Panc1 (cell line): ENCODE measurements at regions not wholly inside any gene's neighbourhood (a gene's known extent, or its start where the extent isn't known, plus 50 kb on each side); places are given as distances from the start of the nearest gene placed in this dataset.

Source experiments
- CTCF ChIP-seq: fragments of 450-650 bp; IDR thresholded peaks from 2 replicates; pipeline ENCODE4 v1.5.1; 2017; ENCODE audit warnings: mild to moderate bottlenecking
- SIN3A ChIP-seq: IDR thresholded peaks from 2 replicates; pipeline ENCODE4 v1.6.1; 2012; ENCODE audit warnings: low read depth, mild to moderate bottlenecking, low read length, moderate library complexity, borderline replicate concordance; ENCODE audit not compliant: insufficient read depth
- TF ChIP-seq, protein P1 (sequence below), 2 experiments: IDR thresholded peaks; 2 replicates each; pipeline ENCODE4 v1.6.1; 2011 to 2012; ENCODE audit warnings: low read depth in 2 of 2, control low read depth in 1 of 2, low read length in 1 of 2, mild to moderate bottlenecking in 1 of 2, moderate library complexity in 1 of 2; ENCODE audit not compliant: insufficient read depth in 1 of 2

GRCh38 chr15:92247649-92248242 is 145.9 kb upstream of the ST8SIA2 start:
- TF ChIP-seq CTCF (no peak), SIN3A (no peak)
- TF ChIP-seq, protein P1, sequence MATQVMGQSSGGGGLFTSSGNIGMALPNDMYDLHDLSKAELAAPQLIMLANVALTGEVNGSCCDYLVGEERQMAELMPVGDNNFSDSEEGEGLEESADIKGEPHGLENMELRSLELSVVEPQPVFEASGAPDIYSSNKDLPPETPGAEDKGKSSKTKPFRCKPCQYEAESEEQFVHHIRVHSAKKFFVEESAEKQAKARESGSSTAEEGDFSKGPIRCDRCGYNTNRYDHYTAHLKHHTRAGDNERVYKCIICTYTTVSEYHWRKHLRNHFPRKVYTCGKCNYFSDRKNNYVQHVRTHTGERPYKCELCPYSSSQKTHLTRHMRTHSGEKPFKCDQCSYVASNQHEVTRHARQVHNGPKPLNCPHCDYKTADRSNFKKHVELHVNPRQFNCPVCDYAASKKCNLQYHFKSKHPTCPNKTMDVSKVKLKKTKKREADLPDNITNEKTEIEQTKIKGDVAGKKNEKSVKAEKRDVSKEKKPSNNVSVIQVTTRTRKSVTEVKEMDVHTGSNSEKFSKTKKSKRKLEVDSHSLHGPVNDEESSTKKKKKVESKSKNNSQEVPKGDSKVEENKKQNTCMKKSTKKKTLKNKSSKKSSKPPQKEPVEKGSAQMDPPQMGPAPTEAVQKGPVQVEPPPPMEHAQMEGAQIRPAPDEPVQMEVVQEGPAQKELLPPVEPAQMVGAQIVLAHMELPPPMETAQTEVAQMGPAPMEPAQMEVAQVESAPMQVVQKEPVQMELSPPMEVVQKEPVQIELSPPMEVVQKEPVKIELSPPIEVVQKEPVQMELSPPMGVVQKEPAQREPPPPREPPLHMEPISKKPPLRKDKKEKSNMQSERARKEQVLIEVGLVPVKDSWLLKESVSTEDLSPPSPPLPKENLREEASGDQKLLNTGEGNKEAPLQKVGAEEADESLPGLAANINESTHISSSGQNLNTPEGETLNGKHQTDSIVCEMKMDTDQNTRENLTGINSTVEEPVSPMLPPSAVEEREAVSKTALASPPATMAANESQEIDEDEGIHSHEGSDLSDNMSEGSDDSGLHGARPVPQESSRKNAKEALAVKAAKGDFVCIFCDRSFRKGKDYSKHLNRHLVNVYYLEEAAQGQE (IDR thresholded peaks at IDR 0.05; ENCODE audit: insufficient read depth in 1 of 2, low read depth in 2 of 2, low read length in 1 of 2) = no peak
